HG02870 (cell line): ENCODE measurements at regions not wholly inside any gene's neighbourhood (a gene's known extent, or its start where the extent isn't known, plus 50 kb on each side); places are given as distances from the start of the nearest gene placed in this dataset.

ENCODE experiments used
- ATAC-seq: cut with Tn5 transposase; IDR thresholded peaks from one replicate; pipeline ENCODE4 v1.9.1; 2021; ENCODE audit warnings: mild to moderate bottlenecking, moderate library complexity; ENCODE audit not compliant: unreplicated experiment

GRCh38 chr10:130748409-130749057 is 563.0 kb downstream of the TCERG1L start:
- no peak for ATAC-seq

GRCh38 chr10:130749911-130750310 is 561.6 kb downstream of the TCERG1L start:
- no peak for ATAC-seq

- ATAC-seq: no peak
Observed at GRCh38 chr10:130750441-130750840, 561.1 kb downstream of the TCERG1L start.

GRCh38 chr10:130751106-130751840 is 560.2 kb downstream of the TCERG1L start:
- ATAC-seq: no peak

GRCh38 chr10:130751851-130752250 is 559.7 kb downstream of the TCERG1L start:
- no peak for ATAC-seq

GRCh38 chr10:130756651-130757050 is 554.9 kb downstream of the TCERG1L start:
- ATAC-seq: no peak

GRCh38 chr10:130757271-130757670 is 554.2 kb downstream of the TCERG1L start:
- ATAC-seq: no peak

- ATAC-seq: no peak
Observed at GRCh38 chr10:130757821-130758489, 553.6 kb downstream of the TCERG1L start.

GRCh38 chr10:130758529-130758928 is 553.0 kb downstream of the TCERG1L start:
- ATAC-seq: no peak

- no peak for ATAC-seq
Observed at GRCh38 chr10:130761032-130761575, 550.4 kb downstream of the TCERG1L start.

- no peak for ATAC-seq
Observed at GRCh38 chr10:130761788-130762301, 549.7 kb downstream of the TCERG1L start.

GRCh38 chr10:130762491-130762890 is 549.0 kb downstream of the TCERG1L start:
- ATAC-seq: no peak

- ATAC-seq: no peak
Observed at GRCh38 chr10:130763071-130763470, 548.5 kb downstream of the TCERG1L start.

- no peak for ATAC-seq
Observed at GRCh38 chr10:130763491-130763890, 548.0 kb downstream of the TCERG1L start.

- ATAC-seq: no peak
Observed at GRCh38 chr10:130764651-130765050, 546.9 kb downstream of the TCERG1L start.

- no peak for ATAC-seq
Observed at GRCh38 chr10:130766071-130766470, 545.5 kb downstream of the TCERG1L start.

GRCh38 chr10:130767116-130767730 is 544.3 kb downstream of the TCERG1L start:
- ATAC-seq: no peak

- ATAC-seq: no peak
Observed at GRCh38 chr10:130769146-130770017, 542.1 kb downstream of the TCERG1L start.

- no peak for ATAC-seq
Observed at GRCh38 chr10:130770018-130770630, 541.4 kb downstream of the TCERG1L start.
